ENCODE measurements at regions not wholly inside any gene's neighbourhood (a gene's known extent, or its start where the extent isn't known, plus 50 kb on each side); places are given as distances from the start of the nearest gene placed in this dataset.
A peak's percentile ranks its signal among the peaks of the same experiment; 100 is the strongest.
"Not testable (repeated sequence)": the region's sequence is repeated elsewhere in the genome, so short reads cannot be mapped to it uniquely, and the experiment has no call there.

DNA sequence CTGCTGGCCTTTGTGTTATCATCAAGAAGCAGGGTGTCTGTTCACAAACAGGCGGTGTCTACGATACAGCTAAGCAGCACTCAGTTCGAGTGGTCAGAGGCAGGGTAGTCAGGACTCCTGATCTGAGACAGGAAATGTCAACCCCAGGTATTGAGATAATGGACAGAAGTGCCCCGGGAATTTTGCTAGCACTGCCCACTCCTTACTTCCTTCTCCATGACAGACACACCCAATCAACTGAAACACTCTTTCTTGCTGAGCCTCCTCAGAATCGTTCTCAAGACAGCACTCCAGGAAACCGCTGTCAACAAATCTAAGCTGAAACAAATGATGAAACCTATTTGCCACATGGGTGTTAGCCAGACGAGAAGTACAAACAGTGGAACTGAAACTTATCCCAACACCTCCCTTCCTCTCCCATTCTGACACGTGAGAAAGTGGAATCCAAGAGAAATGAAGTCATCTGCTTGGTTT, 109.3 kb downstream of the GTF2IRD2B start:
- not testable (repeated sequence) for DNase-seq (ENCODE audit: low read depth in 2 of 2)

DNA sequence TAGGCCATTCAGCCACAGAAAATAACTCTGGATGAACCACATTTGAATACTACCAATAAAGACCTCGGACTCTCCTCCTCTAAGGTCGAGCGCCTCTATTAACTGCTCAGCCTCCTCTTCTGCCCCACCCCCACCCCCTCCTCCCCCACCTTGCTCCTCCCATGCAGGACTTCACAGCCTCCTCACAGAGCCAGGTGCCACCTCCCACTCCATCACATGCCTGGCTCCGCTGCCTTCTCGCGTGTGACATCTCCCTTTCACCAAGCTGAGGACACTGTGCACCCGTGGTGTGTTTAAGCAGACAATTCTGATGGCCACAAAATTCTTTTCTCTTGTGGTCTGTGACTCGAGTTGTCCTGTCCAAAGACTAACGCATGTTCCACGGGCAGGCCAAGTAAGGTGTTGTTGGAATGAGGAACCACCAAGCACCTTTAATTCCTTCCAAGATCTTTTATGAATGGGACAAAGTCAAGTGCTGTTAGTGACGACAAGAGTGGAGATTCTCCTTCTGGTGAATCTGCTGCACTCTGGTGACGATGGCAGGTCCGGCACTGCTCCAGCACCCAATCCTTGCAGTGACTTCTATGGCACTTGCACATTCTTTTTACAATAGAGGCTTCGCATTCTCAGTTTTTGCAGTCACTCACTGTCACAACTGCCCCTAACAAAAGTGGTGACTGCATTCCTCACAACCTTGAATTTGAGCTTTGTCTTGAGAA, 113.1 kb downstream of the GTF2IRD2B start:
- not testable (repeated sequence) for DNase-seq (ENCODE audit: low read depth in 2 of 2)

DNA sequence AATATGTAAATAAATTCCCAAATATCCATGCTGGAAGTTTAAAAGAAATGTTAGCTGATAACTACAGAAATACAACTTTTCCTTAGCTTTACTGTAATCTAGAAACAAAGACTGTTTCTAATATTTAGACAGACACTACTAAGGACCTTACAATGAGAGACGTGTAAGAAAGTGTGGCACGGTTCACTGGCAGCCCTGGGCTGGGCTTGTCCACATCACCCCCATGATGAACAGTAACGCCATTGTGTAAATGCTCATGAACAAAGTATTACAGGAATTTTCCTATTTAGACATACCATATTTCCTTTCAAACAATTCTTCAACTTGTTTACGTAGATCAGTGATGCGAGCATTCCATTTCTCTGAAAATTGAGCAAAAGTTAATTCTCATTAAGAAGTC, 123.1 kb downstream of the GTF2IRD2B start:
- DNase-seq (ENCODE audit: low read depth in 2 of 2), result not testable (repeated sequence)

GRCh38 chr7:75216963-75217362, 124.6 kb downstream of the GTF2IRD2B start:
- not testable (repeated sequence) for DNase-seq (ENCODE audit: low read depth in 2 of 2)

- not testable (repeated sequence) for DNase-seq (ENCODE audit: low read depth in 2 of 2)
These were observed 133.7 kb downstream of the GTF2IRD2B start for GRCh38 chr7:75226102-75226501.

- DNase-seq (ENCODE audit: low read depth in 2 of 2), result not testable (repeated sequence)
These were observed 137.2 kb downstream of the GTF2IRD2B start for GRCh38 chr7:75229558-75229957.

DNA sequence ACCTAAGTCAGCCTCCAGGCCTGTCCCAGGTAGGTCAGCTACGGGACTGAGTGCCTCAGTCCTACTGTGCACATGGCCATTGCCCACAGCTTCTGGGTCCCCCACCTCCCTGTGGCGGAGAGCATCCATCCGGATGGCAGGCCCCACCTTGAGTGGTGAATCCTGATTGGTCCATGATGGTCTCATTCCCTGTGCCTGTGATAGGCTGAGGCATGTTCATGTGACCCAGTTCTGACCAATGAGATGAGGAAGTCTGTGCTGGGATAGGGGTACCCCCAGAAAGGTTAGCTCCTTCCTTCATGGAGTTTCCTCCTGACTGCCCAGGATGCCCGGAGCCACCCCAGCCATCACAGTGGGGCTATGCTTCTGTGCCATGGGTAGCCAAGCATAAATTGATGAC, 138.2 kb downstream of the GTF2IRD2B start:
- DNase-seq (ENCODE audit: low read depth in 2 of 2), result not testable (repeated sequence)

DNA sequence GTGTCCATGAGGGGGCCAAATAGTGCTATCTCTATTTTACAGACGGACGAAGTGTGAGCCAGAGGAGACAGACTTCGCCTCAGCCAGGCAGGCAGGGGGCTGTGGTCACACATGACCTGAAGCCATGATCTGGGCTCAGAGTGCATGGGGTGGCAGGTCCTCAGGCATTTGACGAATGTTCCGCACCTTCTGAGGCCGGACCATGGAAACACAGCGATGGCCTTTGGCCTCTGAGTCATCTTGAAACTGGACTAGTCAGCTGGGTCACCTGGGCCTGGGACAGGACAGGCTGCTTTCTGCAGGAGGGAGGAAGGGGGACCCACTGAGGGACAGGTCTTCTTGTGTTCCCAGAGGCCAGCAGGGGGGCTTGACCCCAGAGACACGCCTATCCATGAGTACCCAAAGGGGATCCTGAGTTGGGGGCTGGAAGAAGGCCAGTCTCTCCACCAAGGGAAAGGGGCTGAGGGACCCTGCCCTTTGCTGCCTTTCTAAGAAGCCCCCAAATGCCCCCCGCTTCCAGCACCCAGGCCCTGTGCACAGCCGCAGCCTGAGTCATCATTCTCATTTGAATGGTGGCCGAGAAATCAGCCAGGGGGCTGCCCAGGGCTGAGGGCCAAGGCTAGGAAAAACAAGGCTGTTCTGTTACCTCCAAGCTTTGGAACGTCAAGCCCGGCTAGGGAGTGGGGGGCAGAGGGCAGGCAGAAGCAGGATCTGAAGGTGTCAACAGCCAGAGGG, 142.9 kb downstream of the GTF2IRD2B start:
- DNase-seq (ENCODE audit: low read depth in 2 of 2), result not testable (repeated sequence)

DNA sequence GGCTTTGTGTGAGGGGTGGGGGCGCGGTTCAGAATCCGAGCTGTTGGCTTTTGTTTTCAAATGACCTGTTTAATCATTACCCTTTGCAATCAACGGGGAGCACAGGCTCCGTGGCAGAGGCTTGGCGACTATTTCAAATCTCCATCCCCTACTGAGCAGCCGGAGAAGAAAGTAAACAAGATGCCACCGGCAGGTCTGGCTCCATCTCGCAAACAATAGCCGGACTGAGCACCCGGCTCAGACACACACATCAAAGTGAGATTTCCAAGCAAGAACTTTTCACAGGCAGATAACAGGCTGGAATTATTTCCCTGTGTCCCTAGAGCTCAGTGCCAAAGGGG, 143.4 kb downstream of the GTF2IRD2B start:
- DNase-seq (ENCODE audit: low read depth in 2 of 2), result not testable (repeated sequence)

- peak in 1 of 2 experiments; percentile 7 for DNase-seq (ENCODE audit: low read depth in 2 of 2)
These were observed 145.1 kb downstream of the GTF2IRD2B start for GRCh38 chr7:75237255-75238187.

DNA sequence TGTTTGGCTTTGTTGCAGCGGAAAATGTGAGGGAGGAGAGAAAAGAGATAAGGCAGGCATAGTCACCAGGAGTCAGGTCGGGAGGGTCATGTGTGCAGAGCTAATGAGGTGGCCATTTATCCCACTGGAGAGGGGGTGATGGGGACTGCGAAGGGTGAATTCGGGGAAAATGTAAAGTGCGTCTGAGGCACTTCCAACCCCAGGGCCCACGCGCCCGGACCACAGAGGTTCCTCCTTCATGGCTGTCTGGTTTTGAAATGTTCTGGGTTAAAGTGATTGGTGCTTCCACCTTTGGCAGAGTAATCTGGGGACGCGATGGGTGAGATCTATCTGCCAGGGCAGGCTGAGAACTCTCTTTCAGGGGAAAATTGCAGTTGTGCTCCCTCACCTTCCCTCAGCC, 145.9 kb downstream of the GTF2IRD2B start:
- DNase-seq (ENCODE audit: low read depth in 2 of 2), result not testable (repeated sequence)

- not testable (repeated sequence) for DNase-seq (ENCODE audit: low read depth in 2 of 2)
These were observed 151.2 kb downstream of the GTF2IRD2B start for GRCh38 chr7:75243638-75244037.

- not testable (repeated sequence) for DNase-seq (ENCODE audit: low read depth in 2 of 2)
These were observed 147.2 kb upstream of the TRIM73 start for GRCh38 chr7:75248216-75248615.

DNA sequence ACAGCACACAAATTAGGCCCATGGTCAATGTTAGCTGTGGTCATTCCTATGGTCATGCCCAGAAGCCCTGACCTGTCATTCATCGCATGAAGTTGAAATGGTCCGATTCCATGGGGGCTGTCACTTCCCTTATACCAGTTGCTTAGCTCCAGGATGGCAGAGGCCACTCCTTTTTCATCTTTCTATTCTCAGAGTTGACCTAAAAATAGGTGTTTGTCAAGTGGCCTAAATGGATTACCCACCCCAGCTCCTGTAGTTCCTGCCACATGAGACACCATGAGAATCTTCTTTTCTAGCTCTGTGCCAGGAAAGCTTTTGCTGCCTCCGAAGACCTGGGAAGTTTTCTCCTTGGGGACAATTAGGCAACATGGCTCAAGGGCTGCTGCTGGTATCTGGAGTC, 141.2 kb upstream of the TRIM73 start:
- not testable (repeated sequence) for DNase-seq (ENCODE audit: low read depth in 2 of 2)

- not testable (repeated sequence) for DNase-seq (ENCODE audit: low read depth in 2 of 2)
These were observed 138.0 kb upstream of the TRIM73 start for GRCh38 chr7:75257442-75257841.

GRCh38 chr7:75259454-75260003, 135.9 kb upstream of the TRIM73 start:
- DNase-seq (ENCODE audit: low read depth in 2 of 2), result not testable (repeated sequence)

- DNase-seq (ENCODE audit: low read depth in 2 of 2), result not testable (repeated sequence)
These were observed 133.8 kb upstream of the TRIM73 start for GRCh38 chr7:75261660-75262059.

DNA sequence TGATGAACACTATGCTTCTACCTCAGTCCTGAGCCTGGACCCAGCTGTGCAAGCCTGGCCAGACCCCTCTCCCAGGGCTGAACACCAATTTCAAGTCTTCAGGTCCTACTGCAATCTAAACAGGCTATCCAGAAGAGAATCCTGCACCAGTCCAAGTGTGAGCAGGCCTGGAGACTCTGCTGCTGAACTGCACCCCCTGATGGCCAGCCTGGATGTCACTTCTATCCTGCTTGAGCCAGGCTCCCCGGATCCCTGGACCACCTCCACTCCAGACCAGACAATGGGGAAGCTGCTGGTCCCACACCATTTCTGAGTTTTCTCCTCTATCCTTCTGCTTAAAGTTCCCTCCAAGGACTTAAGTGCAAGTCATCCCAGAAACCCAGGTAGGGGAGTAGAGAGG, 127.3 kb upstream of the TRIM73 start:
- not testable (repeated sequence) for DNase-seq (ENCODE audit: low read depth in 2 of 2)

DNA sequence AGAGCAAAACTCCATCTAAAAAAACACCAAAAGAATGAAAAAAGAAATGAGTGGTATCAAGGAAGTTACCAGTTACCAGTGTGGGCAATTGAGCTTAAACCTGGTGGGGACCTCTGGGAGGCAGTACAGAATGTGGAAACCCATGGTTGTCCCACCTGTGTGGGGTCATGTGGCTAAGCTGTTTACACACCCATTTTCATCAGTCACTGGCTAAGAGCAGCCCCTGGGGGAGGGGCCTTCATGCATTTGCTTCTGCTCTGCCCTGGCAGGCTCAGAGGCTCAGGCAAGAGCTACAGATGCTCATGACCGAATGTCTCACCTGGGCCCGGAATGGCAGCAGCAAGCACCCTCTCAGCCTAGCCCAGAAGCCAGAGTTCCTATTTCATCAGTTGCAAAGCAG, 126.3 kb upstream of the TRIM73 start:
- not testable (repeated sequence) for DNase-seq (ENCODE audit: low read depth in 2 of 2)

DNA sequence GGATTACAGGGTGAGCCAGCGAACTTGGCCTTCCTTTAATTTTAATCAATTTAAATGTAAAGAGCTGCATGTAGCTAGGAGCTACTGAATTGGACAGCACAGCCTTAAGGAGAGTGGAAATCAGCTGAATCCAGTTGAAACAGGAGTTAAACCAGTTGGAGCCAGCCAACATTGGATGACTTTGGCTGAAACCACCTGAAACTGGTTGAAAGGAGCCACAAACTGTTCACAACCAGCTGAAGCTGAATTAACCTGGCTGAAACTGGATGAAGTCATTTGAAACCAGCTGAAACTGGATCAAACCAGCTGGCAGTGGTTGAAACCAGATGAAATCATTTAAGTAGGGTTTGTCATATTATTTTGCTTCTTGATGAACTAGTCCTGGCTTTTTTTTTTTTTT, 121.3 kb upstream of the TRIM73 start:
- not testable (repeated sequence) for DNase-seq (ENCODE audit: low read depth in 2 of 2)
